K562 (cell line): ENCODE measurements at regions not wholly inside any gene's neighbourhood (a gene's known extent, or its start where the extent isn't known, plus 50 kb on each side); places are given as distances from the start of the nearest gene placed in this dataset.

ENCODE experiments used
- ATAC-seq: fragments of 200-7000 bp; cut with Tn5 transposase; 3 replicates; pipeline ENCODE4 v1.9.1; 2020; ENCODE audit warnings: moderate library complexity
- BruUV-seq: library from RNA; stranded (reverse); fragments of 400-500 nt; replicated peaks from 2 replicates; lab custom pipeline; 2021; lab: Mats Ljungman, UMichigan
- CTCF ChIA-PET: fragments of 300-600 bp; formaldehyde crosslinking; extraction: SDS; loops from one replicate; lab custom pipeline; 2021; ENCODE audit warnings: low intra/inter-chr PET ratio; lab: Yijun Ruan, JAX
- POLR2A ChIA-PET: fragments of 300-600, 350-650 bp; sonication (Branson Sonifier 250); formaldehyde crosslinking; extraction: SDS; loops from one replicate; lab custom pipeline; 2021; ENCODE audit warnings: antibody characterized with exemption, inconsistent platforms; lab: Yijun Ruan, JAX
- DNase-seq, 4 experiments: peaks; one replicate each; pipeline versions ENCODE4 v3.0.0 to v3.0.0-alpha.2; 2011 to 2018; ENCODE audit warnings: low spot score in 3 of 4, mixed read lengths in 3 of 4; ENCODE audit errors: extremely low read depth in 1 of 4
- FAIRE-seq: peaks from 2 replicates; lab custom pipeline; 2011; peaks lifted over from hg19 to GRCh38; lab: Jason Lieb, UNC
- H2AFZ ChIP-seq: 2 replicates; pipeline ENCODE4 v1.6.0; 2011; ENCODE audit warnings: low read depth, low read length, control low read depth, inconsistent platforms
- H3K27ac ChIP-seq: fragments of 200-600 bp; 3 replicates; pipeline ENCODE4 v1.8.0; 2011; ENCODE audit warnings: low read depth, mild to moderate bottlenecking, control low read depth, inconsistent platforms, low read length, moderate library complexity, mixed read lengths; ENCODE audit errors: extremely low read depth
- H3K27me3 ChIP-seq, 2 experiments: fragments of 300-600 bp in 1 of 2; 2 replicates in 1 of 2; 3 replicates in 1 of 2; pipeline versions ENCODE4 v1.6.0 to v1.8.0; 2011; ENCODE audit warnings: inconsistent platforms in 2 of 2, low read length in 2 of 2, mild to moderate bottlenecking in 1 of 2, mixed read lengths in 1 of 2, moderate library complexity in 1 of 2; ENCODE audit not compliant: control insufficient read depth in 2 of 2, insufficient read depth in 2 of 2
- H3K36me3 ChIP-seq: fragments of 300-600 bp; 3 replicates; pipeline ENCODE4 v1.8.0; 2011; ENCODE audit warnings: mild to moderate bottlenecking, low read length, inconsistent platforms; ENCODE audit not compliant: control insufficient read depth, insufficient read depth
- H3K4me1 ChIP-seq, 2 experiments: fragments of 200-600 bp in 1 of 2; replicated peaks in 1 of 2; 2 replicates in 1 of 2; 3 replicates in 1 of 2; pipeline versions ENCODE4 v1.5.1 to v1.8.0; 2011; ENCODE audit warnings: inconsistent platforms in 2 of 2, low read length in 2 of 2, mild to moderate bottlenecking in 1 of 2, mixed read lengths in 1 of 2, moderate library complexity in 1 of 2; ENCODE audit not compliant: control insufficient read depth in 2 of 2, insufficient read depth in 2 of 2
- H3K4me2 ChIP-seq: 2 replicates; pipeline ENCODE4 v1.6.1; 2011; ENCODE audit warnings: low read length, control low read depth, inconsistent platforms, mixed read lengths; ENCODE audit not compliant: insufficient read depth
- H3K4me3 ChIP-seq: fragments of 200-600 bp; sonication (generic), shearing (Covaris generic); 2 replicates; pipeline ENCODE4 v1.5.1; 2016; ENCODE audit warnings: control low read depth, inconsistent platforms
- H3K79me2 ChIP-seq: fragments of 200-600 bp; 3 replicates; pipeline ENCODE4 v1.8.0; 2011; ENCODE audit warnings: low read length, inconsistent platforms; ENCODE audit not compliant: control insufficient read depth, insufficient read depth
- H3K9ac ChIP-seq, 2 experiments: 2 replicates each; pipeline versions ENCODE4 v1.6.0 to v1.6.1; 2011; ENCODE audit warnings: low read depth in 2 of 2, low read length in 2 of 2, control low read depth in 1 of 2, inconsistent platforms in 1 of 2, mild to moderate bottlenecking in 1 of 2, mixed read lengths in 1 of 2; ENCODE audit not compliant: insufficient read depth in 1 of 2
- H3K9me1 ChIP-seq: one replicate; pipeline ENCODE4 v1.6.0; 2011; ENCODE audit warnings: inconsistent platforms, mild to moderate bottlenecking, low read length, moderate library complexity; ENCODE audit not compliant: control insufficient read depth, insufficient read depth
- H3K9me3 ChIP-seq: replicated peaks from 2 replicates; pipeline ENCODE4 v1.5.1; 2011; ENCODE audit warnings: low read depth, low read length, inconsistent platforms; ENCODE audit not compliant: control insufficient read depth, insufficient read depth
- H4K20me1 ChIP-seq: replicated peaks from 2 replicates; pipeline ENCODE4 v1.6.1; 2011; ENCODE audit warnings: low read length, inconsistent platforms, mixed read lengths; ENCODE audit not compliant: control insufficient read depth, insufficient read depth
- MEF2A ChIP-seq: IDR thresholded peaks from 2 replicates; pipeline ENCODE4 v1.6.1; 2011; ENCODE audit warnings: low read depth, mild to moderate bottlenecking, low read length, moderate library complexity; ENCODE audit not compliant: control insufficient read depth
- MYC ChIP-seq, 2 experiments: fragments of 250-450 bp in 1 of 2; sonication (Bioruptor Pico) in 1 of 2; IDR thresholded peaks; 2 replicates each; pipeline versions ENCODE4 v1.5.1 to v1.6.1; 2012 to 2021; ENCODE audit warnings: low read depth in 2 of 2, borderline replicate concordance in 1 of 2, improper control_type of control experiment in 1 of 2, low read length in 1 of 2, mild to moderate bottlenecking in 1 of 2, moderate library complexity in 1 of 2
- PRPF4 ChIP-seq: fragments of 200-400 bp; formaldehyde crosslinking; IDR thresholded peaks from one replicate; pipeline ENCODE4 v1.6.1; 2017; ENCODE audit warnings: low read length, low read depth, mild to moderate bottlenecking; ENCODE audit not compliant: insufficient read depth, poor library complexity, severe bottlenecking
- SMAD2 ChIP-seq: fragments of 150-350 bp; IDR thresholded peaks from 2 replicates; pipeline ENCODE4 v1.6.1; 2014; ENCODE audit warnings: low read depth, mild to moderate bottlenecking, low read length
- U2AF2 ChIP-seq: fragments of 200-400 bp; formaldehyde crosslinking; optimal IDR thresholded peaks from 2 replicates; pipeline ENCODE3; 2017; ENCODE audit warnings: low read depth, mild to moderate bottlenecking, low read length
- ZNF316 ChIP-seq: fragments of 450-650 bp; IDR thresholded peaks from 2 replicates; pipeline ENCODE4 v1.6.1; 2016
- ZNF444 ChIP-seq: fragments of 250-450 bp; sonication (Bioruptor Pico); IDR thresholded peaks from 2 replicates; pipeline ENCODE4 v1.4.0; 2020; ENCODE audit warnings: mild to moderate bottlenecking, moderate library complexity
- ZNF75A ChIP-seq: fragments of 450-650 bp; formaldehyde crosslinking; IDR thresholded peaks from 2 replicates; pipeline ENCODE4 v1.4.0; 2020; ENCODE audit warnings: mild to moderate bottlenecking
- WGBS: fragments of 100-300 bp; shearing (Covaris generic); methylation state at CpG from one replicate; pipeline ENCODE4 v1.1.6; 2016; ENCODE audit warnings: low coverage, mixed read lengths; ENCODE audit not compliant: insufficient coverage; ENCODE audit errors: missing lambda C conversion rate; 5-methylcytosine and 5-hydroxymethylcytosine counted together
- in situ Hi-C: fragments of 300-500 bp; cut with MboI; formaldehyde crosslinking; loops from 4 replicates; pipeline ENCODE4 v1.15.0; 2018; ENCODE audit warnings: inconsistent platforms, mixed read lengths
- intact Hi-C: fragments of 100-400 bp; cut with micrococcal nuclease; formaldehyde crosslinking; loops from 2 replicates; pipeline ENCODE4 v1.14.2; 2022
- TF ChIP-seq, protein P1 (sequence below): fragments of 450-650 bp; IDR thresholded peaks from 2 replicates; pipeline ENCODE4 v1.6.1; 2018; ENCODE audit warnings: mild to moderate bottlenecking, low read depth; ENCODE audit not compliant: partially characterized antibody
- TF ChIP-seq, protein P2 (sequence below): fragments of 250-450 bp; sonication (Bioruptor Pico); IDR thresholded peaks from 2 replicates; pipeline ENCODE4 v1.4.0; 2020; ENCODE audit warnings: borderline replicate concordance
- TF ChIP-seq, protein P3 (sequence below), 2 experiments: IDR thresholded peaks in 1 of 2; conservative IDR thresholded peaks in 1 of 2; 2 replicates each; pipeline ENCODE4 v1.6.1; 2016; ENCODE audit warnings: low read depth in 2 of 2, mild to moderate bottlenecking in 1 of 2, missing compliant biosample characterization in 1 of 2, missing genetic modification characterization in 1 of 2, moderate library complexity in 1 of 2
- TF ChIP-seq, protein P4 (sequence below): fragments of 450-650 bp; IDR thresholded peaks from one replicate; pipeline ENCODE4 v1.6.1; 2018; ENCODE audit warnings: mild to moderate bottlenecking, moderate library complexity; ENCODE audit not compliant: partially characterized antibody

DNA sequence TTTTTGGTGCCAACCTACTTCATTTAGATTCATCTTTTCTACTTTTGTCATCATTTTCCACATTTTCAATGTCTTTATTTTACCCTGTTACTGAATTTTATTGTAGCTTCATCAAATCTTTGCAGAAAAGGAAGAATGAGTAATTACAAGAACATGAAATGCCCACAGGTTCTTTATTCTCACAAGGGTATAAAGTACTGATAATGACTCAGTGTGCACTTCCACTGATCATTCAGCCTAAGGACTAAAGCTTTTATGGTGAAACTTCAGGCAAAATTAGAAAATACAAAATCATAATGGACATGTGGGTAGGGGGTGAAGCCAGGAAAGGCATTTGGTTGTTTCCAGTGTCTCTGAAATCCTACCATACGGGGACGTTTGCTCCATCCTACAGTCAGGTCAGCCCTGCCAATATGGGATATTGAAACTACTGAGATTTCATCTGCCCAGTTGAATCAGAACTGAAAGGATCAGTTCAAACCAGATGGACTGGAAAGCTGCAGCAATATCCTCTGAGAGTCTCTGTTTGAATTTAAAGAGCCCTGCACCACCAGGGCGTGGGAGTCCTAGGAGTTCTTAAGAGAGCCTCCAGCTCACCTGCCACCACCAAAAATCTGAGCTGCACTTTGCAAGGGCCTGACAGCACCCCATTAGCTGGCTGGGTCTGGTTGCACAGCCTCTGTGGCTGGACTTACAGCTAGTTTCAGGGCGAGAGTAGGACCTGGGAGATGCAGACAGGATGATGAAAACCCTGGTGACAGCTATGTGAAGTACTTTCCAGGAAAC, 390.4 kb downstream of the CMPK2 start:
- no peak for ATAC-seq
- intact Hi-C loops = no loop called here
- Histone ChIP-seq H3K79me2 (no peaks in the 10 kb centered on the region), H3K27me3 (no peaks in the 10 kb centered on the region), H3K4me1 (no peaks in the 10 kb centered on the region), H3K4me2 (no peak overlapping the region), H3K9me1 (no peaks in the 10 kb centered on the region), H3K9me3 (no peaks in the 10 kb centered on the region), H4K20me1 (no peaks in the 10 kb centered on the region), H3K36me3 (no peaks in the 10 kb centered on the region), H3K27ac (no peak overlapping the region), H3K4me3 (no peak overlapping the region), H3K9ac (no peak overlapping the region), H2AFZ (no peak overlapping the region)
- BruUV-seq = no TSS peak
- in situ Hi-C loops = no loop called here
- CTCF ChIA-PET = no interaction called here
- no peak for DNase-seq
- POLR2A ChIA-PET = no interaction called here
- no peak for FAIRE-seq
- 0% methylated on average over 4 of the region's 4 CpGs for WGBS
- TF ChIP-seq ZNF75A (CRISPR knock-in tag) (no peak), U2AF2 (no peak), SMAD2 (no peak), MYC (IDR thresholded peaks at IDR 0.05; ENCODE audit: low read depth, low read length) (no peak), MYC (CRISPR knock-in tag; IDR thresholded peaks at IDR 0.05; ENCODE audit: borderline replicate concordance, low read depth) (no peak), ZNF316 (no peak), MEF2A (no peak), ZNF444 (no peak), PRPF4 (no peak)
- TF ChIP-seq, protein P1, sequence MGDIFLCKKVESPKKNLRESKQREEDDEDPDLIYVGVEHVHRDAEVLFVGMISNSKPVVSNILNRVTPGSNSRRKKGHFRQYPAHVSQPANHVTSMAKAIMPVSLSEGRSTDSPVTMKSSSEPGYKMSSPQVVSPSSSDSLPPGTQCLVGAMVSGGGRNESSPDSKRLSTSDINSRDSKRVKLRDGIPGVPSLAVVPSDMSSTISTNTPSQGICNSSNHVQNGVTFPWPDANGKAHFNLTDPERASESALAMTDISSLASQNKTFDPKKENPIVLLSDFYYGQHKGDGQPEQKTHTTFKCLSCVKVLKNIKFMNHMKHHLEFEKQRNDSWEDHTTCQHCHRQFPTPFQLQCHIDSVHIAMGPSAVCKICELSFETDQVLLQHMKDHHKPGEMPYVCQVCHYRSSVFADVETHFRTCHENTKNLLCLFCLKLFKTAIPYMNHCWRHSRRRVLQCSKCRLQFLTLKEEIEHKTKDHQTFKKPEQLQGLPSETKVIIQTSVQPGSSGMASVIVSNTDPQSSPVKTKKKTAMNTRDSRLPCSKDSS = no peak
- TF ChIP-seq, protein P2, sequence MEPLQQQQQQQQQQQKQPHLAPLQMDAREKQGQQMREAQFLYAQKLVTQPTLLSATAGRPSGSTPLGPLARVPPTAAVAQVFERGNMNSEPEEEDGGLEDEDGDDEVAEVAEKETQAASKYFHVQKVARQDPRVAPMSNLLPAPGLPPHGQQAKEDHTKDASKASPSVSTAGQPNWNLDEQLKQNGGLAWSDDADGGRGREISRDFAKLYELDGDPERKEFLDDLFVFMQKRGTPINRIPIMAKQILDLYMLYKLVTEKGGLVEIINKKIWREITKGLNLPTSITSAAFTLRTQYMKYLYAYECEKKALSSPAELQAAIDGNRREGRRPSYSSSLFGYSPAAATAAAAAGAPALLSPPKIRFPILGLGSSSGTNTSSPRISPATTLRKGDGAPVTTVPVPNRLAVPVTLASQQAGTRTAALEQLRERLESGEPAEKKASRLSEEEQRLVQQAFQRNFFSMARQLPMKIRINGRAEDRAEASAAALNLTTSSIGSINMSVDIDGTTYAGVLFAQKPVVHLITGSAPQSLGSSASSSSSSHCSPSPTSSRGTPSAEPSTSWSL (CRISPR knock-in tag) = no peak
- TF ChIP-seq, protein P3, sequence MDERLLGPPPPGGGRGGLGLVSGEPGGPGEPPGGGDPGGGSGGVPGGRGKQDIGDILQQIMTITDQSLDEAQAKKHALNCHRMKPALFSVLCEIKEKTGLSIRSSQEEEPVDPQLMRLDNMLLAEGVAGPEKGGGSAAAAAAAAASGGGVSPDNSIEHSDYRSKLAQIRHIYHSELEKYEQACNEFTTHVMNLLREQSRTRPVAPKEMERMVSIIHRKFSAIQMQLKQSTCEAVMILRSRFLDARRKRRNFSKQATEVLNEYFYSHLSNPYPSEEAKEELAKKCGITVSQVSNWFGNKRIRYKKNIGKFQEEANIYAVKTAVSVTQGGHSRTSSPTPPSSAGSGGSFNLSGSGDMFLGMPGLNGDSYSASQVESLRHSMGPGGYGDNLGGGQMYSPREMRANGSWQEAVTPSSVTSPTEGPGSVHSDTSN (CRISPR knock-in tag; IDR thresholded peaks at IDR 0.05; ENCODE audit: low read depth) = no peak
- TF ChIP-seq, protein P3 (tag; conservative IDR thresholded peaks at IDR 0.05; ENCODE audit: low read depth) = no peak
- TF ChIP-seq, protein P4, sequence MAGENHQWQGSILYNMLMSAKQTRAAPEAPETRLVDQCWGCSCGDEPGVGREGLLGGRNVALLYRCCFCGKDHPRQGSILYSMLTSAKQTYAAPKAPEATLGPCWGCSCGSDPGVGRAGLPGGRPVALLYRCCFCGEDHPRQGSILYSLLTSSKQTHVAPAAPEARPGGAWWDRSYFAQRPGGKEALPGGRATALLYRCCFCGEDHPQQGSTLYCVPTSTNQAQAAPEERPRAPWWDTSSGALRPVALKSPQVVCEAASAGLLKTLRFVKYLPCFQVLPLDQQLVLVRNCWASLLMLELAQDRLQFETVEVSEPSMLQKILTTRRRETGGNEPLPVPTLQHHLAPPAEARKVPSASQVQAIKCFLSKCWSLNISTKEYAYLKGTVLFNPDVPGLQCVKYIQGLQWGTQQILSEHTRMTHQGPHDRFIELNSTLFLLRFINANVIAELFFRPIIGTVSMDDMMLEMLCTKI = no peak
